ENCODE measurements at regions not wholly inside any gene's neighbourhood (a gene's known extent, or its start where the extent isn't known, plus 50 kb on each side); places are given as distances from the start of the nearest gene placed in this dataset.
A peak's percentile ranks its signal among the peaks of the same experiment; 100 is the strongest.

GRCh38 chr6:91242614-91242949 lies 655.7 kb upstream of the MAP3K7 start:
- H3K18ac ChIP-seq (ENCODE audit: extremely low read depth, low read length): no peak overlapping the region
- no peak overlapping the region for H3K14ac ChIP-seq (ENCODE audit: insufficient read length)
- no peak overlapping the region for H4K91ac ChIP-seq (replicated peaks; ENCODE audit: insufficient read length, low read length)
- no peaks in the 10 kb centered on the region for H3K79me2 ChIP-seq (ENCODE audit: control insufficient read depth in 1 of 2, insufficient read depth in 2 of 2, low read length in 2 of 2)
- no peak for DNase-seq (ENCODE audit: low read depth in 1 of 2, low spot score in 2 of 2)
- H2BK5ac ChIP-seq (ENCODE audit: low read depth, low read length): no peak overlapping the region
- ChIA-PET CTCF (ENCODE audit: partially characterized antibody) (no interaction called here), POLR2A (ENCODE audit: partially characterized antibody) (no interaction called here)
- H3K27me3 ChIP-seq (replicated peaks in 1 of 4; ENCODE audit: control insufficient read depth in 3 of 4, extremely low read depth in 1 of 4, insufficient read depth in 3 of 4, low read length in 3 of 4): no peaks in the 10 kb centered on the region
- no peaks in the 10 kb centered on the region for H3K4me1 ChIP-seq (replicated peaks in 1 of 4; ENCODE audit: control insufficient read depth in 3 of 4, insufficient read depth in 4 of 4, low read length in 3 of 4)
- no peaks in the 10 kb centered on the region for H3K36me3 ChIP-seq (ENCODE audit: control insufficient read depth in 2 of 4, insufficient read depth in 4 of 4, low read length in 3 of 4)
- no peak overlapping the region for H4K5ac ChIP-seq (ENCODE audit: insufficient read length, low read depth, low read length)
- TF ChIP-seq KDM5A (IDR thresholded peaks at IDR 0.05; ENCODE audit: low read length): no peak
- no peak for TF ChIP-seq RBBP5 (IDR thresholded peaks at IDR 0.05; ENCODE audit: borderline replicate concordance, low read depth, low read length)
- no peak for TF ChIP-seq FOSL1 (IDR thresholded peaks at IDR 0.05; ENCODE audit: insufficient read depth, low read depth, low read length)
- no peak for TF ChIP-seq GABPA (IDR thresholded peaks at IDR 0.05; ENCODE audit: borderline replicate concordance, insufficient read depth, low read length)
- no peak overlapping the region for H3K9ac ChIP-seq (replicated peaks in 1 of 4; ENCODE audit: extremely low read depth in 1 of 4, low read depth in 3 of 4, low read length in 3 of 4)
- H3K23ac ChIP-seq (ENCODE audit: insufficient read length): no peak overlapping the region
- H2BK20ac ChIP-seq (ENCODE audit: low read length): no peak overlapping the region
- H3K9me3 ChIP-seq (ENCODE audit: insufficient read depth in 2 of 2, low read depth in 1 of 2, low read length in 1 of 2): no peaks in the 10 kb centered on the region
- H3K23me2 ChIP-seq (ENCODE audit: low read depth, low read length): no peaks in the 10 kb centered on the region
- H4K8ac ChIP-seq (ENCODE audit: extremely low read depth, insufficient read depth, low read length): no peak overlapping the region
- no peak overlapping the region for H3K27ac ChIP-seq (ENCODE audit: low read depth, low read length)
- H3K4me3 ChIP-seq (ENCODE audit: extremely low read depth in 1 of 4, insufficient read depth in 2 of 4, low read depth in 3 of 4, low read length in 4 of 4): no peak overlapping the region
- WGBS, 2 experiments (ENCODE audit: extremely low coverage in 1 of 2, insufficient coverage in 1 of 2, insufficient read length in 1 of 2, insufficient replicate concordance in 2 of 2, low coverage in 1 of 2, low lambda C conversion rate in 2 of 2, missing lambda C conversion rate in 1 of 2): 91% methylated on average over 3 of the region's 3 CpGs; no CpG with 5 or more reads in 1 of the 2 experiments
- no peak overlapping the region for H2AK5ac ChIP-seq (ENCODE audit: low read depth, low read length)
- H2BK15ac ChIP-seq (ENCODE audit: low read length): no peak overlapping the region
- H4K20me1 ChIP-seq (replicated peaks in 1 of 2; ENCODE audit: control insufficient read depth in 1 of 2, insufficient read depth in 2 of 2, low read length in 2 of 2): no peaks in the 10 kb centered on the region
- H2BK12ac ChIP-seq (ENCODE audit: low read depth, low read length): no peak overlapping the region
- no peaks in the 10 kb centered on the region for H3K79me1 ChIP-seq (ENCODE audit: low read depth, low read length)
- H3K56ac ChIP-seq (replicated peaks; ENCODE audit: insufficient read length, low read depth, low read length): no peak overlapping the region
- no peak overlapping the region for H2BK120ac ChIP-seq (replicated peaks; ENCODE audit: low read depth, low read length)
- no peak for FAIRE-seq
- H2AFZ ChIP-seq (ENCODE audit: low read length): 0 out of 2 replicates have a peak overlapping the region, but pooled peaks have one; percentile 6
- H3K4ac ChIP-seq (replicated peaks; ENCODE audit: insufficient read length, low read depth, low read length): no peak overlapping the region
- H3K4me2 ChIP-seq (ENCODE audit: insufficient read depth in 1 of 2, low read depth in 2 of 2, low read length in 2 of 2): no peak overlapping the region

Measured in H1 (cell line).